ENCODE measurements at regions not wholly inside any gene's neighbourhood (a gene's known extent, or its start where the extent isn't known, plus 50 kb on each side); places are given as distances from the start of the nearest gene placed in this dataset.
"Not testable (repeated sequence)": the region's sequence is repeated elsewhere in the genome, so short reads cannot be mapped to it uniquely, and the experiment has no call there.

DNA sequence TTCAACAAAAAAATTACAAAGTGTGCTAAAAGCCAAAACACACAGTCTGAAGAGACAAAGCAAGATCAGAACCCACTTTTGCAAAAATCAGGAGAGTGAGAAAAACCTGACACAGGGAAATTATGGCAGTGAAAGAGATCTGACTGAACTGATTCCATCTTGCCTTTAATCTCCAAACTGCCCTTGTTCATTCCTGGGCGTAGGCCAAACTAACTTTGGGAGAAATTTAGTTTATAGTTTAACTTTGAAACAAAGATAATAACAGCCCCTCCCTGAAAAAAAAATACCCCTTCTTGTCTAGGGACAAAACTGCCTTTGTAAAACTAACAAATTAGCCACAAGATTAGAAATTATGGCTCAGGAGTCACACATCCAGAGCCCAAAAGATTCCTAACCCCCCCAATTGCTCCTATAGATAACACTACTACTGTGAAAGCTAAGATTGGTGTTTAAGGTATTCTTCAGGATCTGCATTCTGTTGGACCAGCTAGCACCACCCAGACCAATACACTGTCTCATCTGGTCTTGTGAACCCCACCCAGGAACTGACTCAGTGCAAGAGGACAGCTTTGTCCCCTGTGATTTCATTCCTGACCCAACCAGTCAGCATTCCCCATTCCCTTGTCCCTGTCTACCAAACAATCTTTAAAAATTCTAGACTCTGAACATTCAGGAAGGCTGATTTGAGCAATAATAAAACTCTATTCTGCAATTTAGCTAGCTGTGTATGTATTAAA lies 226.1 kb upstream of the SH3BP4 start:
- peak; percentile 30 for DNase-seq (ENCODE audit: low spot score)

DNA sequence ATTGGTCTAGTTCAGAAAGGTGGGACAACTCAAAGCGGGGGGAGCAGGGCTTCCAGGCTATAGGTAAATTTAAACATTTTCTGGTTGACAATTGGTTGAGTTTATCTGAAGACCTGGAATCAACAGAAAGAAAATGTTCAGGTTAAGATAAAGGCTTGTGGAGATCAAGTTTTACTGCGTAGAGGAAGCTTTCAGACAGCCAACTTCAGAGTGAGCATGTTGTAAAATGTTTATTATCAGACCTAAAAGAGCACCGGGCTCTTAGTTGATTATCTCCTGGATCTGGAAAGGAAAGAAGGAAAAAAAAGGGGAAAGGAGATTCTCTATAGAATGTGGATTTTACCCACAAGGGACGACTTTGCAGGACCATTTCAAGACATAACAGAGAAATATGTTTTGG lies 227.0 kb upstream of the SH3BP4 start:
- no peak for DNase-seq (ENCODE audit: low spot score)

DNA sequence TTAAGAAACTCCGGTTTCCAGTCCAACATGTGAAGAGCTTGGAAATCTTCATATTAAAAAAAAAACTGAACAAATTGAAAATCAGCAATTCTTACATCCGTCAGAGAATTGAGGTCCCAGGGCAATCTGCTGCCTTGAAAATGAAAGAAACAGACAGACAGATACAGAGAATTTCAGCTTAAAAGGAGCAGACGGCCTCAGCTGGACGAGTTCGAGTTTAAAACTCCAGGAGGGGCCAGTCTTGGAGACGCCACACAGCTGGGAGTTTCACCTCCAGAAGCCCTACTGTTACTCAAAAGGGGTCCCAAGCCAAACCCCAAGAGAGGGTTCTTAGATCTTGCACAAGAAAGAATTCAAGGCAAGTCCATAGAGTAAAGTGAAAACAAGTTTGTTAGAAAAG lies 226.5 kb upstream of the ARL4C start:
- no peak for DNase-seq (ENCODE audit: low spot score)

DNA sequence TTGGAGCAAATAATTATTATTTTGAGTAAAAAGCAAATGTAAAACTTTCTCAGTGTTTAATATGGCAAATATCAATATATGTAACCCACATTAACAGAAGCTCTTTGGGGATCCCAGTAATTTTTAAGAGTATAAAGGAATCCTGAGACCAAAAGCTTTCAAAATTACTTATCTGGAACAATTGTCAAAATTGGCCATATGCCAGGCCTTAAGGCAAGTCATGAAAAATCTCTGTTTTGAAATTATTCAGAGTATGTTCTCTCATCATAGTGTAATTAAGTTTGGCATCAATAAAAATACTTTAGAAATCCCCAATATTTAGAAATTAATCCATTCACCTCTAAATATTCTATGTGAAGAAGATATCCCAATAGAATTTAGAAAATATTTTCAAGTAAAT lies 225.3 kb upstream of the ARL4C start:
- DNase-seq (ENCODE audit: low spot score): no peak

DNA sequence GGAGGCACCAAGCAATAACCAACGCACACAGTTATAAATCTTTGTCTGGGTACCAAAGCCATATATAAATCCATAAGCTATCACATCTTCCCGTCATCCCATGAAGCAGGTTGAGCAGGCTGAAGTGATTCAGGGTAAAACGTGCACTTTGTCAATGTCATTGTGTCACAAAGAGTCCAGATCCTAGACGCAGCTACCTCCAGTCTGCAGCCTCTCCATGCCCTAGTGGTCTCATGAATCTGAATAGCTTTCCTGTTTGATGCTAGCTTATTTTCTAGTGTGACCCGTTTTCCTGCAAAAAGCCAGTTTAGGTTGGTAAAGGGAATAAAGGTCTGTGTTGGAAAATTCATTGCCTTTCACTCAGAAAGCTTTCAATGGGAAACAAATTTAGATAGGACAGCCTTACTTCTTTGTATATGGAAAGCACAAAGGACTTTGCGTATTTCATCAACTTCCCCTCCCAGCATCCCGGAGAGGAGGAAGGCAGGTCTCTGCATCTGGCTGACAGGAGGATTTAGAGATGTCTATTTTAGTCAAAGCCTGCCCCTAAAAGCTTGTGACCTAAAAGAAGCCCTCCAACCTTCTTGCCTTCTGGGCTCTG lies 222.3 kb upstream of the ARL4C start:
- no peak for DNase-seq (ENCODE audit: low spot score)

DNA sequence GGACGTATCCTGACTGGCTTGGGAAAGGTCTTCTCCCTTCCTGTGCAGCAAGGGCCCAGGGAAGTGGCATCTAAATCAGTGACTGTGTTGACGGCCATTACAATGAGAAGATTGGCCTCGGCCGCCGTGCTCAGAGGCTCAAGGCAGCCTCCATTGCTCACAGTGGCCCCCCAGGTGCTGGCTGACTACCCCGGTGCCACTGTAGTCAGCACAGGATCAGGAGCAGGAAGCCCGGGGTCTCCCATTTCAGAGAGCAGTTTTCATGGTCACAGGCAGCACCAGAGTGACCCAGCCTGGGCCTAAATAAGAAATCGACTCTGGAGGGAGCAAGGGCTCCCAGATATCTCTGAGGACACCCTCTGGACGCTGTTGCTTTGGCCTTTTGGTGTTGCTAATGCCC lies 219.4 kb upstream of the ARL4C start:
- no peak for DNase-seq (ENCODE audit: low spot score)

DNA sequence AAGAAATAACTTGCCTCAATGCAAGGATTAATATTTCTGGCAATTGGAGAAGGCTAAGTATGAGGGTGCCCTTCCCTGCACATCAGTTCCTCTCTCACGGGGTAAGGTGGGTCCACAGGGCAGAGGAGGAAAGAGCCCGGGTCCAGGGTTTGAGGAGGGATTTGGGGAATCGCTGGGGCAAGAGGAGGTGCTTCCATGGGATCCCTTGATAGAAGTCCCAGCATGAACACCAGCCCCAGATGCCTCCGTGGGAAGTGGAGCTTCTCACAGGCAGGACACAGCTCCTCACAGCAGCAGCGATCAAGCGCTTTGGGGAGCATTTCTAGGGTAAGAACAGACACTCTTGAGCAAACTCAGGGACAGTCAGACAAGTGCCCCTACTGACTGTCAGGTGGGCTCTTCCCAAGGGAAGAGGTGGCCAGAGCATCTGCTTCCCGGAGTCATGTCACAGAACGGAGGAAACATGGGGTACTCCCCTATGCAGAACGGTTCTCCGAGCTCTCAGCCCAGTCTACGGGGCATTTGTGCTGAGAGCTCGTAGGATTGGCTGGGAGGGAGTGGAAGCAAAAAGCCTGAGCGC lies 218.9 kb upstream of the ARL4C start:
- DNase-seq (ENCODE audit: low spot score): no peak

DNA sequence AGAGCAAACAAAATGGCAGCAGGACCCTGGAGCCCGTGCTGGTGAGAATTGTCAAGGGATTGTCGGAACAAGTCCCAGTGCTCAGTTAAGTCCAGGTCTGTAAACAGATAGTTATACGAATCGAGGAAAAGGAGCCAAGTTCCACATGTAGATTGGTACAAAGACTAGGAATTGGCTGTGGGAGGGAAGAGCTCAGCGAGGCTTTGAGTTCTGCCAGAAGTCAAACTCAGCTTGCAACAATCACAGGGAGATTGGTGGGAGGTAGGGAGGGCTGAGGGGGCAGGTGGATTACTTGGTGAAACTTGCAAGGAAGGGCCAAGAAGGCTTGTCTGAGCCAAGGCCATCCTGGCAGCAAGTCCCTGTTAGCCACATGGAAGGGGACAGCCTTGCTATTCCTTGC lies 217.8 kb upstream of the ARL4C start:
- DNase-seq (ENCODE audit: low spot score): no peak

DNA sequence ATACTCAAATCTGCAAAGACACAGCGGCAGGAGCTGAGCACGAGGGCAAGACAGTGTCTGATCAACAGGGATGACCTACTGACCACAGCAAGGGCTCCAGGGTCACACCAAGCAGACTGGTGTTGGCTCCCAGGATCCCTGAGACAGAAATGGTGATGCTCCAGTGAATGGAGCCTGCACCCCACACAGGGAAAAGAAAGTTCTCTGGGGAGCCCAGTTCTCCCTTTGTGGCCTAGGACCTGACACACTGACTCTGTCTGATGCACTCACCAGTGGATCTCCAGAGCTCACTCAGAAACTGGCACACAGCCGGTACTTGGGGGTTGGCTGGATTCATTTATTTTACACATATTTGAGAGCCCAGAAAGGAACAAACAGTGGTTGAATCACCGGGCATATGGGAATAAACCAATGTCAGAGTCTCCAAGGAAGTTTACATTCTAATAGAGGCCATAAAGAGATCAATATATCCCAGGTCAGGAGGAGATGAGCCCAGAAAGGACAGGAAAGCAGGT lies 215.6 kb upstream of the ARL4C start:
- DNase-seq (ENCODE audit: low spot score): no peak

DNA sequence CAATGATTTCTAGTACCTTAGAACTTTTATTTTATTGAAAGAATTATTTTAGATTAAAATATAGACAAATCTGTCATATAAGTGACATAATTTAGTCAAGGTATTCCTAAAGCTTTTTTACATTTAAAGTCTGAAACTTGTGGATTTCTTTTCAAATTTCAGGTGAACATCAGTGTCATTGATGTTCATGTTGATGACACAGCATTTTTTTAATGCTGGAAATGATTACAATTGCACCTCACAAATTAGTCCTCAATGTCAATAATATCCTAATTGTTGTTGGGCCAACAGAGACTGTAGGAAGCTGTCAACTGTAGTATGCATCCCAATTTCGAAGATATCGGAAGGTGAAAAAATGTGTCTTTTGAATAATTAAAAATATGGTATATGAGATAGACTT lies 214.4 kb upstream of the ARL4C start:
- DNase-seq (ENCODE audit: low spot score): no peak

DNA sequence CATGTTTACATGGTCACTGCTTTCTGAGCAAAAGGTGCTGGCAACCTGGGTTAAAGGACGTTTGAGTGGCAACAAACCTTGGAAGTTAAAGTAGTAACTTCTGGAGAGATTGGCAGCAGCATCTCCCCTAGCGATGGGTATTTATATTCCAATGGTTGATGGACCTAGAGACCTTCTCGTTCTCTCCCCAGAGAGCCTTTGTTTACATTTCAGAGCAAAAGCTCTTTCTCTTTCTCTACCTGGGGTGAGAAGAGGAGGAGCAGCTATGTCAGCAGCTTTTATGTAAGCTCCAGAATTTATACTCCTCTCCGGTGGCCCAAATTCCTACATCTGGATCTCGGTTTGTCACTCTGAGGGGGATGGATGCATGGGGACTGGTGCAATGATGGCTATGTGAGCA lies 213.7 kb upstream of the ARL4C start:
- DNase-seq (ENCODE audit: low spot score): no peak

DNA sequence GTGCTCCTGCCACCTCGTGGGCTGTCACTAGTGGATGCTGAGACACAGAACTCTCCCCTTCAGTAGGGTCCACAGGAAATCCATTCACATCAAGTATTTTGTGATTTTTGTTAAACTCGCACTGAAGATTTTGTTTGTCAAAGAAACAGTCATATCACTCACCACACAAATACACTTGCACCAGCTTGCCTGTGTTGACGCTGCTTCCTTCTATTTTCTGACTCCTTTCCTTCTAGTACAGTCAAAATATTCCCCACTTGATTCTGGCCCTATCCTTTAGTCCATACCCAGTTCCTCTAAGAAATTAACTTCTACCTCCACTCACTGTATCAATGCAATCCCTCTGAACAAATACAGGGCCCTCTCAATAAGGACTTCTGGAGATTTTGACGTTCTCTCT lies 213.2 kb upstream of the ARL4C start:
- no peak for DNase-seq (ENCODE audit: low spot score)

DNA sequence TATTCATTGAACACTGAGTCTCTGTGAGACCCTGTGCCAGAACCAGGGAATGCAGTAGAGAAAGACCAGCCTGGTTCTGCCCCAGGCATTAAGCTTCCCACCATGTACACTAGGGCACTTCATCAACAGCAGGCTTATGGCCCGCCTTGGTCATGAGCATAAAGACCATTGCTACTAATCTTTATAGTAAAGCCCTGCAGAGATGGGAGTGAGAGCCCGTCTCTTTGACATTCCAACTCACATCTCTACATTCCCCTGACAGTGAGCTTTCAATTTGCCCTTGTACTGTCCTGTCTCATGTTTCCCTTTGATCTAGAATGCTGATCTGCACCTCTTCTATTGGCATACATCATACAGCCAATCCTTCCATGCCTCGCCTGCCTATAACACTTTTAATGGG lies 211.8 kb upstream of the ARL4C start:
- no peak for DNase-seq (ENCODE audit: low spot score)

DNA sequence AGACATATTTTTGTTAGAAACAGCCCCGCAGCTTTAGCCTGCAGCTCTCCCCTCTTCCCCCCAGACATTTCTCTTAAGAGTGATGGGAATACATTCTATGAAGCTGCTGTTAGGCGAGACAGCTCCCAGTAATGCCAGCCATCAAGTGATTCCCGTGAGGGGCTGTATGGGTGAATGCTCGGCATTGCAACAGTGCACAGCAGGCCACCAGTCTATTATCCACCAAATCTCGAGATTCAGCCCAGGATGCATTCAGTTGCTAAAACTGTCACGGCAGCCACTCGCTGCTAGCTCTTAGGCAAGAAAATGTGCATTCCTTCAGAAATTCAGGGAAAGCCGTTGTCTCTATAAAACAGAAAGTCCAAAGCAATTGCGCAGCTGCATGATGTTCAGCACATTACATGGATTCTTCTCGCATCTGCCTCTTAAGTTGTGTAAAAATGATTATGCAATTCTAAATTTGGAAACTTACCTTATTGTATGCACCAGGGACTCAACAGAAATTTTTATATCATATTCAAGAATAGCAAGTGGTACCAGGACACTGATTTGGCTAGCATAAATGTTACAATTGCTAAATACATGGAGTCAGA lies 211.3 kb upstream of the ARL4C start:
- DNase-seq (ENCODE audit: low spot score): no peak

DNA sequence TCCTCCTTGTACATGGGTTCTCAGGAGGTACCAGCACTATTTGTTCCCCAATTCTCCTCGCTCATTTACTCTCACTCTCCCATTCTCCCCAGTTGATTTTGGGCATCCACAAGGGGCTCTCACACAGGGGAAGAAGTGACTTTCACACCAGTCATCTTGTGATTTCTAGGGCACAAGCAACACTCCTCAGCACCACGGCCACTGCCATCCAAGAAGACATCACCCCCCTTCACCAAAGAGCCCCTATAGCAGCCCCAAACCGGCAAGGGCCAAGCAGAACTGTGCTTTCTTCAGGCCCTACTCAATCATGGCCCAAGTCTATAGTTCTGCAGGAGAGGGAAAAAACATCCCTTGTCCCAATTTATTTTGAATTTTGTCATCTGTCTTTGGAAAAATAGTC lies 209.2 kb upstream of the ARL4C start:
- no peak for DNase-seq (ENCODE audit: low spot score)

DNA sequence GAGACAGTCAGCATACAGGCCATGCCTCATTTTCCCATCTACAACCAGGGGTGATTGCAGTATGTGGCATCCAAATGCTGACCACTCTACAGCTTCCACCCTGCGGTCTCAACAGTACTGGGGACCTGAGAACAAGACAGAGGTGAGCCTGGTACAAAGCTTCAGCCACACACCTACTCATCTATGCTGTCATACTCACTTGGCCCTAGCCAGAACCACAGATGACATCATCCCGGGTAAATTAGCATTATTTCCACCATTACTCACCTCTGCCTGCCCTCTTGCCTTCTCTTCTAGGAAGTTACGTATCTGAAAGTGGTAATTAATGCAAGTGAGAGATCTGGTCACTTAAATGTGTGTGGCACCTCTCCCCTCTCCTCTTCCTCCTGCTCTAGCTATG lies 208.2 kb upstream of the ARL4C start:
- DNase-seq (ENCODE audit: low spot score): peak; percentile 87

DNA sequence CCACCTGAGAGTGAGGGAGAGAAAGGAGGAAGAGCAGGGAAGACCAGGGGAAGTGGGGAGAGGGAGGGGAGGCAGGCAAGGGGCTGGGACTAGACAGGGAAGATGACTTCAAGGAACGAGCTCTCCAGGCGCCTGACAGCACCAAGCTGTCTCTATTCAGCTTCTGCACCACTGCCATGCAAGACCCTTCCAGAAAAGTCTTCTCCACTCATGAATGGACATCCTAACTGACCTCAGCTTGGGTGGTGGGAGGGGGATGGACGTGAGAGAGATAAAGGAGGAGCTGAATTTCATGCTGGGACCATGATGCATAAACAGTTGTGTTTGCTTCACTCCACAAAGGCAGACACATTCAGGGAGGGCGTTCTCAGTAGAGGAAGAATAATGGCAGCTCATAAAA lies 206.4 kb upstream of the ARL4C start:
- no peak for DNase-seq (ENCODE audit: low spot score)

DNA sequence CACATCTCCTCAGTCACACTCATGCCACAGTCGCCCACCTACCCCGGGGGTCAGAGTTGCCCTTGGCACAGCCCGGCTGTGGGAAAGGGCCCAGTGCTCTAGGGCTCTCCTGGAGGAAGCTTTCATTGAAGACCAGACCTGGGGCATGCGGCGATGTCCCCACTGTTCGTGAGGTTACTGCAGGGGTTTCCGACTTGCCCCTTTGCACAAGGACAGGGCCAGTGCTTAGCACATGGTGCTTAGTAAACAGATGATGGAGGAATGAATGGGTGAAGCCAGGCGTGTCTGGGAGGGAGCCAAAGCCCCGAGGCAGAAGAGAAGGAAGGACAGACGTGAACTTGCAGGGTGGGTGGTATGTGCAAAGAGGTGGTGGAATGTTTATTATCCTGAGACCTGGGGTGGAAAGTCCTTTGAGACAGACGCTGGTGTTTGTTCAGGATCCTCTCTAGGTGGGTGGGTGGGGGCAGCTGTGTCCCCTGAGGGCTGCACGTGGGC lies 205.9 kb upstream of the ARL4C start:
- DNase-seq (ENCODE audit: low spot score): peak; percentile 41

DNA sequence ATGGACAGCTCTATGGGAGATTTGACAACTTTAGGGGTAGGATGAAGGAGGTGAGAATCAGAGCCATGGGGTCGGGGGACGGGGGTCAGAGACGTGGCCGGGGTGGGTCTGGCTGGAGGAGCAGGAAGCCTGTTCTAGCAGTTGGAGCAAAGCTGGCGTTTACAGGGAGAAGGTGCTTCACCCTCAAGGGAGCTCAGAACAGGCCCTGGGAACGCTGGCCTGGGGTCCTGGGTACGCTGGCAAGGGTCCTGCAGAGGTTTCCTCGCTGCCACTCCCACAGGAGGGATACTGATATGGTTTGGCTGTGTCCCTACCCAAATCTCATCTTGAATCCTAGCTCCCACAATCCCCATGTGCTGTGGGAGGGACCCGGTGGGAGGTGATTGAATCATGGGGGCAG lies 205.0 kb upstream of the ARL4C start:
- no peak for DNase-seq (ENCODE audit: low spot score)

DNA sequence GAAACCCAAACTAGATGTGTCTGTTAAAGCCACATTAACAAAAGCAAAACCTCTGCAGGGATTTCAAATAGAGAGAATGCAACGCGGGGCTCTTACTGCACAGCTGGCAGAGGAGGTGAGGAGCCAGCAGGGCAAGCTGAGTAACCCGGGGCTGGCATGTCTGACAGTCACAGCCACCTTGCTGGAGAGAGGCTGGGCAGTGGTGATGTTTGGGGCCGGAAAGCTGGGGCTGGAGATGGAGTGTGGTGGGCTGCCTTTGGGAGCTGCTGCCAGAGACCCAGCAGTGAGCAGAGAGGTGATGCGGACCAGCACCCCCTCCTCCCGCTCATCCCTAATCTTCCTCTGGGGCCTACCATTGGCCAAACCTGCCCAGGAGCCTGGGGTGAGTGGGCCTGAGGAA lies 204.5 kb upstream of the ARL4C start:
- no peak for DNase-seq (ENCODE audit: low spot score)

DNA sequence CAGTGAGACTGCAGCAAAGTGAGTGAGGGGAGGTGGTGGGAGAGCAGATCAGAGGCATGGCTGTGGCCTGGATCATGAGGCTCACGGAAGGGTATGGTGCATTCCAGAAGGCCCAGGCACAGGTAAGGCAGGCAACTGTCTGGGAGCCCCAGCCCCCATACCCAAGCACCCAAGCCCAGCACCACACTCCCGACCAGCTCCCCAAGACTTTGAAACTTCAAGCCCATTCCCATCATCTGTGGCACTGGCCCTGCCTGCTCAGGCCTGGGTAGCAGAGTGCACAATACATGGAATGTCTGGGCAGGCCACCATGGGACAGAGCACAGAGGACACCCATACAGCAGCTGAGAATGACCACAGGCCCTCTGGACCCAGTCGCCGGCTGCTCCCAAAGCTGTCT lies 202.6 kb upstream of the ARL4C start:
- DNase-seq (ENCODE audit: low spot score): no peak

DNA sequence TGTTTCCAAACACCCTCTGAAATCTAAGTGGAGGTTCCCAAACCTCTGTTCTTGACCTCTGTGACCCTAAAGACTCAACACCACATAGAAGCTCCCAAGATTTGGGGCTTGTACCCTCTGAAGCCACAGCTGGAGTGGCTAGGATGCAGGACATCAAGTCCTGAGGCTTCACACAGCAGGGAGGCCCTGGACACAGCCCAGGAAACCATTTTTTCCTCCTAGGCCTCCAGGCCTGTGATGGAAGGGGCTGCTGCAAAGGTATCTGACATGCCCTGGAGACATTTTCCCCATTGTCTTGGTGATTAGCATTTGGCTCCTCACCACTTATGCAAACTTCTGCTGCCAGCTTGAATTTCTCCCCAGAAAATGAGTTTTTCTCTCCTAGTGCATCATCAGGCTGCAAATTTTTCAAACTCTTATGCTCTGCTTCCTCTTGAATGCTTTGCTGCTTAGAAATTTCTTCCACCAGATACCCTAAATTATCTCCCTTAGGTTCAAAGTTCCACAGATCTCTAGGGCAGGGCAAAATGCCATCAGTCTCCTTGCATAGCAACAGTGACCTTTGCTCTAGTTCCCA lies 200.5 kb upstream of the ARL4C start:
- DNase-seq (ENCODE audit: low spot score): not testable (repeated sequence)

DNA sequence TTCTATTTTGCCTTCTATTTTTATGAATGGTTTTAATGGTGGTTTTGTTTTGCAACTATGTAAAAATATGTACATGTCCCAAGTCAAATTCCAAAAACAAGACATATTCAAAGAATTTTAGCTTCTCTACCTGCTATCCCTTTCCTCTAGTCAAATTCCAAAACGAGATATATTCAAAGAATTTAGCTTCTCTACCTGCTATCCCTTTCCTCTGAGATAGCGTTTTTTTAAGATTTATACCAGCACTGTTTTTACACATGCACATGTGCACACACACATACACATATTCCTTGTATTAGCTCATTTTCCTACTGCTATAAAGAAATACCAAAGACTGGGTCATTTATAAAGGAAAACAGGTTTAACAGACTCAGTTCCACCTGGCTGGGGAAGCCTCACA lies 199.1 kb upstream of the ARL4C start:
- no peak for DNase-seq (ENCODE audit: low spot score)

All from kidney tubule cell (primary cell).